GM12878 (cell line): ENCODE measurements at regions not wholly inside any gene's neighbourhood (a gene's known extent, or its start where the extent isn't known, plus 50 kb on each side); places are given as distances from the start of the nearest gene placed in this dataset.

ENCODE experiments used
- ATAC-seq: fragments of 200-7000 bp; cut with Tn5 transposase; 3 replicates; pipeline ENCODE4 v1.9.1; 2020; ENCODE audit warnings: mild to moderate bottlenecking, moderate library complexity
- BruUV-seq: library from RNA; stranded (reverse); fragments of 400-500 nt; replicated peaks from 2 replicates; lab custom pipeline; 2021; lab: Mats Ljungman, UMichigan
- CTCF ChIA-PET: fragments of 300-600 bp; sonication (Branson Sonifier 250); formaldehyde crosslinking; extraction: SDS; loops from one replicate; lab custom pipeline; 2021; ENCODE audit warnings: inconsistent platforms; lab: Yijun Ruan, JAX
- POLR2A ChIA-PET: fragments of 350-600 bp; formaldehyde crosslinking; extraction: SDS; loops from one replicate; lab custom pipeline; 2021; ENCODE audit warnings: inconsistent platforms; lab: Charles Lee
- RAD21 ChIA-PET: fragments of 300-600 bp; sonication (Branson Sonifier 250); formaldehyde crosslinking; loops from one replicate; lab custom pipeline; 2023; ENCODE audit warnings: antibody characterized with exemption; ENCODE audit not compliant: unreplicated experiment; lab: Charles Lee
- SMC1A ChIA-PET: fragments of 300-600 bp; sonication (Branson Sonifier 250); formaldehyde crosslinking; loops from one replicate; lab custom pipeline; 2023; ENCODE audit not compliant: unreplicated experiment, uncharacterized antibody; lab: Charles Lee
- DNase-seq: peaks from one replicate; pipeline ENCODE4 v3.0.0-alpha.2; 2011; ENCODE audit warnings: low read depth, low spot score
- FAIRE-seq: peaks from 3 replicates; lab custom pipeline; 2011; peaks lifted over from hg19 to GRCh38; lab: Jason Lieb, UNC
- H2AFZ ChIP-seq: 2 replicates; pipeline ENCODE4 v1.6.0; 2011; ENCODE audit warnings: low read depth, low read length, control low read depth; ENCODE audit not compliant: control insufficient read depth
- H3K27ac ChIP-seq: 2 replicates; pipeline ENCODE4 v1.5.1; 2011; ENCODE audit warnings: control low read depth; ENCODE audit not compliant: control insufficient read depth, insufficient read depth
- H3K27me3 ChIP-seq, 2 experiments: replicated peaks in 1 of 2; 2 replicates each; pipeline versions ENCODE4 v1.6.0 to v1.6.1; 2011; ENCODE audit warnings: low read length in 1 of 2; ENCODE audit not compliant: control insufficient read depth in 2 of 2, insufficient read depth in 2 of 2
- H3K36me3 ChIP-seq, 2 experiments: 2 replicates each; pipeline ENCODE4 v1.5.1; 2011; ENCODE audit warnings: low read length in 1 of 2; ENCODE audit not compliant: control insufficient read depth in 2 of 2, insufficient read depth in 2 of 2
- H3K4me1 ChIP-seq: 2 replicates; pipeline ENCODE4 v1.6.1; 2011; ENCODE audit warnings: mild to moderate bottlenecking, low read length, moderate library complexity, mixed read lengths; ENCODE audit not compliant: control insufficient read depth, insufficient read depth
- H3K4me2 ChIP-seq: 2 replicates; pipeline ENCODE4 v1.6.0; 2011; ENCODE audit warnings: control low read depth; ENCODE audit not compliant: control insufficient read depth, insufficient read depth
- H3K4me3 ChIP-seq: fragments of 200-600 bp; sonication (generic); 2 replicates; pipeline ENCODE4 v1.5.1; 2016
- H3K79me2 ChIP-seq: 2 replicates; pipeline ENCODE4 v1.6.0; 2011; ENCODE audit warnings: low read length; ENCODE audit not compliant: control insufficient read depth, insufficient read depth
- H3K9ac ChIP-seq: 2 replicates; pipeline ENCODE4 v1.8.0; 2011; ENCODE audit warnings: low read length, control low read depth, mixed read lengths; ENCODE audit not compliant: control insufficient read depth, insufficient read depth
- H3K9me3 ChIP-seq: replicated peaks from 3 replicates; pipeline ENCODE4 v1.5.1; 2011; ENCODE audit warnings: mild to moderate bottlenecking, low read length; ENCODE audit not compliant: control insufficient read depth, insufficient read depth
- H4K20me1 ChIP-seq: 2 replicates; pipeline ENCODE4 v1.6.0; 2011; ENCODE audit not compliant: control insufficient read depth, insufficient read depth
- IKZF1 ChIP-seq: fragments of 450-650 bp; conservative IDR thresholded peaks from 2 replicates; pipeline ENCODE4 v1.6.1; 2017; ENCODE audit warnings: antibody characterized with exemption, mild to moderate bottlenecking
- KLF5 ChIP-seq: fragments of 450-650 bp; IDR thresholded peaks from 2 replicates; pipeline ENCODE4 v1.6.1; 2014; ENCODE audit warnings: mild to moderate bottlenecking; ENCODE audit not compliant: partially characterized antibody
- MXI1 ChIP-seq: fragments of 150-350 bp; IDR thresholded peaks from 2 replicates; pipeline ENCODE4 v1.6.1; 2011; ENCODE audit warnings: low read depth, mild to moderate bottlenecking, inconsistent platforms, low read length, improper control_type of control experiment
- MYC ChIP-seq: IDR thresholded peaks from 2 replicates; pipeline ENCODE4 v1.6.1; 2011; ENCODE audit warnings: mild to moderate bottlenecking, low read length, moderate library complexity, inconsistent platforms; ENCODE audit not compliant: insufficient read depth, insufficient replicate concordance, insufficient read length, severe bottlenecking
- NR2C2 ChIP-seq: IDR thresholded peaks from 2 replicates; pipeline ENCODE4 v1.6.1; 2011; ENCODE audit warnings: borderline replicate concordance, low read depth; ENCODE audit not compliant: control insufficient read depth, insufficient read length
- PAX8 ChIP-seq: fragments of 450-650 bp; IDR thresholded peaks from 2 replicates; pipeline ENCODE4 v1.6.1; 2017; ENCODE audit warnings: mild to moderate bottlenecking, moderate library complexity
- PKNOX1 ChIP-seq: fragments of 450-650 bp; IDR thresholded peaks from 2 replicates; pipeline ENCODE4 v1.6.1; 2016; ENCODE audit warnings: mild to moderate bottlenecking
- SKIL ChIP-seq: fragments of 450-650 bp; IDR thresholded peaks from 2 replicates; pipeline ENCODE4 v1.6.1; 2017; ENCODE audit warnings: mild to moderate bottlenecking, low read depth, inconsistent platforms; ENCODE audit not compliant: poor library complexity, severe bottlenecking
- ZBTB40 ChIP-seq: fragments of 450-650 bp; IDR thresholded peaks from 2 replicates; pipeline ENCODE4 v1.6.1; 2016; ENCODE audit warnings: mild to moderate bottlenecking, moderate library complexity, borderline replicate concordance
- WGBS: methylation state at CpG from one replicate; pipeline ENCODE4 v1.1.6; 2016; ENCODE audit warnings: low lambda C conversion rate; ENCODE audit not compliant: insufficient replicate concordance, insufficient coverage; ENCODE audit errors: missing lambda C conversion rate; 5-methylcytosine and 5-hydroxymethylcytosine counted together
- in situ Hi-C: fragments of 300-500 bp; cut with MboI; formaldehyde crosslinking; loops from 9 replicates; pipeline ENCODE4 v1.14.3; 2018; ENCODE audit warnings: mixed read lengths
- intact Hi-C: fragments of 100-400 bp; cut with micrococcal nuclease; formaldehyde crosslinking; loops from one replicate; pipeline ENCODE4 v1.14.2; 2022; ENCODE audit not compliant: unreplicated experiment

- no peak overlapping the region for H3K9ac ChIP-seq
Observed at GRCh38 chr4:11506194-11506593, 77.5 kb upstream of the HS3ST1 start.

GRCh38 chr4:11505221-11505971, 76.7 kb upstream of the HS3ST1 start:
- Histone ChIP-seq H3K27ac (no peak overlapping the region), H3K9ac (no peak overlapping the region), H3K36me3 (no peaks in the 10 kb centered on the region), H2AFZ (no peak overlapping the region), H3K4me2 (no peak overlapping the region), H3K27me3 (no peaks in the 10 kb centered on the region), H3K4me1 (no peaks in the 10 kb centered on the region), H3K79me2 (no peaks in the 10 kb centered on the region), H3K9me3 (no peaks in the 10 kb centered on the region; the same call in 2 of the 3 replicates), H4K20me1 (no peaks in the 10 kb centered on the region), H3K4me3 (no peak overlapping the region)
- SMC1A ChIA-PET = interaction anchor here (0.5 kb wide), 1 partner anchor 459 kb away, joined by 3 read pairs; no protein-coding TSS in a partner anchor
- WGBS = 16% methylated on average over 5 of the region's 5 CpGs
- in situ Hi-C loops (no loop called here), intact Hi-C loops (no loop called here)
- ATAC-seq (no peak; the same call in 1 of the 3 replicates), DNase-seq (no peak), FAIRE-seq (no peak)
- BruUV-seq = no TSS peak
- POLR2A ChIA-PET = no interaction called here
- CTCF ChIA-PET = no interaction called here
- RAD21 ChIA-PET = no interaction called here
- TF ChIP-seq SKIL (no peak), IKZF1 (no peak), PKNOX1 (no peak), ZBTB40 (no peak), MXI1 (no peak), PAX8 (no peak), KLF5 (no peak)

More at GRCh38 chr4:11506194-11506593, 77.5 kb upstream of the HS3ST1 start:
- Histone ChIP-seq H3K27me3 (no peaks in the 10 kb centered on the region), H3K4me3 (no peak overlapping the region), H4K20me1 (no peaks in the 10 kb centered on the region), H3K79me2 (no peaks in the 10 kb centered on the region), H2AFZ (no peak overlapping the region), H3K4me1 (no peaks in the 10 kb centered on the region), H3K36me3 (no peaks in the 10 kb centered on the region), H3K4me2 (no peak overlapping the region), H3K27ac (no peak overlapping the region), H3K9me3 (no peaks in the 10 kb centered on the region; the same call in 2 of the 3 replicates)
- ChIA-PET RAD21 (no interaction called here), SMC1A (interaction anchor here (0.5 kb wide), 1 partner anchor 458 kb away, joined by 3 read pairs; no protein-coding TSS in a partner anchor), CTCF (no interaction called here), POLR2A (no interaction called here)
- TF ChIP-seq NR2C2 = peak; percentile 10
- TF ChIP-seq MYC = no peak
- intact Hi-C loops (no loop called here), in situ Hi-C loops (no loop called here)
- no peak for ATAC-seq
- no TSS peak for BruUV-seq
- no peak for DNase-seq
- FAIRE-seq = no peak
- 72% methylated on average over 4 of the region's 4 CpGs for WGBS
